ENCODE measurements at regions not wholly inside any gene's neighbourhood (a gene's known extent, or its start where the extent isn't known, plus 50 kb on each side); places are given as distances from the start of the nearest gene placed in this dataset.

DNA sequence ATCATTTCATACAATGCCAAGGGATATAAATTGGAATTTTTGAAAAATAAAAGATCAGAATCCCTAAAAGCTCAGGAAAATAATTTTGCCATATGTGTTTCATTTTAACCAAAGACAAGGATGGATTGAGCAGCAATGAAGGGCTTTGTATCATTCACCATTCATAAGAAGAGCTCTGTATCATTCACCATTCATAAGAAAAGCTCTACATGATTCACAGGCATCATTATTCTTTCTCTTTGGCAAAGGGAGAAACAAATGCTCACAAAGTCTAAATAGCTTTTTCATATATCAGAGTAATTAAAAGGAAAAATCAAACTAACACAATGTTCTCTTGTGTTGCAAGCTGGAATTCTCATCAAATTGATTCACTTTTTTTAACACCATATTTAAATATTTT, 169.1 kb upstream of the MC4R start:
- TF ChIP-seq, protein P1, sequence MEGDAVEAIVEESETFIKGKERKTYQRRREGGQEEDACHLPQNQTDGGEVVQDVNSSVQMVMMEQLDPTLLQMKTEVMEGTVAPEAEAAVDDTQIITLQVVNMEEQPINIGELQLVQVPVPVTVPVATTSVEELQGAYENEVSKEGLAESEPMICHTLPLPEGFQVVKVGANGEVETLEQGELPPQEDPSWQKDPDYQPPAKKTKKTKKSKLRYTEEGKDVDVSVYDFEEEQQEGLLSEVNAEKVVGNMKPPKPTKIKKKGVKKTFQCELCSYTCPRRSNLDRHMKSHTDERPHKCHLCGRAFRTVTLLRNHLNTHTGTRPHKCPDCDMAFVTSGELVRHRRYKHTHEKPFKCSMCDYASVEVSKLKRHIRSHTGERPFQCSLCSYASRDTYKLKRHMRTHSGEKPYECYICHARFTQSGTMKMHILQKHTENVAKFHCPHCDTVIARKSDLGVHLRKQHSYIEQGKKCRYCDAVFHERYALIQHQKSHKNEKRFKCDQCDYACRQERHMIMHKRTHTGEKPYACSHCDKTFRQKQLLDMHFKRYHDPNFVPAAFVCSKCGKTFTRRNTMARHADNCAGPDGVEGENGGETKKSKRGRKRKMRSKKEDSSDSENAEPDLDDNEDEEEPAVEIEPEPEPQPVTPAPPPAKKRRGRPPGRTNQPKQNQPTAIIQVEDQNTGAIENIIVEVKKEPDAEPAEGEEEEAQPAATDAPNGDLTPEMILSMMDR (conservative IDR thresholded peaks at IDR 0.05; ENCODE audit: low read depth, low read length) = no peak
- no peak for TF ChIP-seq EZH2 (IDR thresholded peaks at IDR 0.05; ENCODE audit: borderline replicate concordance, low read depth, low read length, poor library complexity, severe bottlenecking)

Measured in A673 (cell line).